CD4-positive, alpha-beta T cell (primary cell): ENCODE measurements at regions not wholly inside any gene's neighbourhood (a gene's known extent, or its start where the extent isn't known, plus 50 kb on each side); places are given as distances from the start of the nearest gene placed in this dataset.

Source experiments
- ATAC-seq: fragments of 200-7000 bp; cut with Tn5 transposase; one replicate; pipeline ENCODE4 v1.10.0; 2022; ENCODE audit warnings: mild to moderate bottlenecking; ENCODE audit not compliant: poor library complexity
- CTCF ChIA-PET: fragments of 350-600 bp; sonication (Branson Sonifier 250); formaldehyde crosslinking; loops from one replicate; lab custom pipeline; 2021; ENCODE audit warnings: antibody characterized with exemption, inconsistent platforms; lab: Charles Lee
- POLR2A ChIA-PET: fragments of 350-600 bp; sonication (Branson Sonifier 250); formaldehyde crosslinking; loops from one replicate; lab custom pipeline; 2021; ENCODE audit warnings: antibody characterized with exemption, inconsistent platforms; lab: Charles Lee
- DNase-seq, 14 experiments: peaks; one replicate each; pipeline ENCODE4 v3.0.0-alpha.2; 2013 to 2020; ENCODE audit warnings: mixed read lengths in 2 of 14
- H3K27ac ChIP-seq, 2 donors: one replicate each; pipeline versions ENCODE4 v1.5.1 to v1.7.0; 2013; ENCODE audit warnings: low read length in 2 of 2, low read depth in 1 of 2, mild to moderate bottlenecking in 1 of 2
- H3K27me3 ChIP-seq, 2 experiments: 1 replicate in 1 of 2; 2 replicates in 1 of 2; pipeline versions ENCODE4 v1.6.1 to v1.7.0; 2013; ENCODE audit warnings: low read length in 2 of 2, control low read depth in 1 of 2, mild to moderate bottlenecking in 1 of 2, moderate library complexity in 1 of 2; ENCODE audit not compliant: insufficient read depth in 2 of 2, control insufficient read depth in 1 of 2
- H3K36me3 ChIP-seq: one replicate; pipeline ENCODE4 v1.6.1; 2013; ENCODE audit warnings: low read length, control low read depth; ENCODE audit not compliant: insufficient read depth
- H3K4me1 ChIP-seq: one replicate; pipeline ENCODE4 v1.6.1; 2013; ENCODE audit warnings: low read length, control low read depth; ENCODE audit not compliant: insufficient read depth
- H3K4me3 ChIP-seq: one replicate; pipeline ENCODE4 v1.5.1; 2013; ENCODE audit warnings: mild to moderate bottlenecking, low read length, moderate library complexity
- H3K9me3 ChIP-seq, 2 experiments: 1 replicate in 1 of 2; 2 replicates in 1 of 2; pipeline versions ENCODE4 v1.6.1 to v1.7.0; 2013; ENCODE audit warnings: low read length in 2 of 2, mild to moderate bottlenecking in 2 of 2, control low read depth in 1 of 2, moderate library complexity in 1 of 2; ENCODE audit not compliant: control insufficient read depth in 1 of 2, insufficient read depth in 1 of 2
- H3K27ac Mint-ChIP-seq: one replicate; pipeline ENCODE4 v1.8.0; 2020; ENCODE audit warnings: mixed read lengths
- H3K27me3 Mint-ChIP-seq: one replicate; pipeline ENCODE4 v1.8.0; 2021; ENCODE audit warnings: mixed read lengths
- H3K36me3 Mint-ChIP-seq: one replicate; pipeline ENCODE4 v1.8.0; 2021; ENCODE audit warnings: low read depth, mixed read lengths
- H3K4me1 Mint-ChIP-seq: one replicate; pipeline ENCODE4 v1.8.0; 2021; ENCODE audit warnings: low read depth, mixed read lengths
- H3K4me3 Mint-ChIP-seq: one replicate; pipeline ENCODE4 v1.8.0; 2020; ENCODE audit warnings: mild to moderate bottlenecking, mixed read lengths
- H3K9me3 Mint-ChIP-seq: one replicate; pipeline ENCODE4 v1.8.0; 2020; ENCODE audit warnings: mixed read lengths
- intact Hi-C, 2 experiments: fragments of 100-400 bp; cut with DNase I in 1 of 2; cut with micrococcal nuclease in 1 of 2; formaldehyde crosslinking; loops; one replicate each; pipeline versions ENCODE4 v1.15.1 to v1.9.0; 2023 to 2025; cut with DNase I, micrococcal nuclease
- TF ChIP-seq, protein P1 (sequence below): fragments of 200-600 bp; IDR thresholded peaks from one replicate; pipeline ENCODE4 v1.8.0; 2022; ENCODE audit warnings: antibody characterized with exemption, mild to moderate bottlenecking

DNA sequence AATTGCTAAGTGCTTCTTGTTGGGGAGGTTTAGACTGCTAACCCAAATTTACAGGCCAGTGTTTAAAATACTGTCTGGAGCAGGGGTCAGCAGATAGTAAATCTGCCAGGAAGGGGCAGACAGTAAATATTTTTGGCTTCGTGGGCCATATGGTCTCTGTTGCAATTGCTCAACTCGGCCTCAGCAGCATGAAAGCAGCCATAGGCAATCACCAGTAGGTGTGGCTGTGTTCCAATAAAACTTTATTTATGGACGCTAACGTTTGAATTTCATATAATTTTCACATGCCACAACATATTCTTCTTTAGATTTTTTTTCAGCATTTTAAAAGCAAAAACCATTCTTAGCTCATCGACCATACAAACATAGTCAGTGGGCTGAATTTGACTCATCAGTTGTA lies 172.7 kb downstream of the BRINP2 start:
- TF ChIP-seq, protein P1, sequence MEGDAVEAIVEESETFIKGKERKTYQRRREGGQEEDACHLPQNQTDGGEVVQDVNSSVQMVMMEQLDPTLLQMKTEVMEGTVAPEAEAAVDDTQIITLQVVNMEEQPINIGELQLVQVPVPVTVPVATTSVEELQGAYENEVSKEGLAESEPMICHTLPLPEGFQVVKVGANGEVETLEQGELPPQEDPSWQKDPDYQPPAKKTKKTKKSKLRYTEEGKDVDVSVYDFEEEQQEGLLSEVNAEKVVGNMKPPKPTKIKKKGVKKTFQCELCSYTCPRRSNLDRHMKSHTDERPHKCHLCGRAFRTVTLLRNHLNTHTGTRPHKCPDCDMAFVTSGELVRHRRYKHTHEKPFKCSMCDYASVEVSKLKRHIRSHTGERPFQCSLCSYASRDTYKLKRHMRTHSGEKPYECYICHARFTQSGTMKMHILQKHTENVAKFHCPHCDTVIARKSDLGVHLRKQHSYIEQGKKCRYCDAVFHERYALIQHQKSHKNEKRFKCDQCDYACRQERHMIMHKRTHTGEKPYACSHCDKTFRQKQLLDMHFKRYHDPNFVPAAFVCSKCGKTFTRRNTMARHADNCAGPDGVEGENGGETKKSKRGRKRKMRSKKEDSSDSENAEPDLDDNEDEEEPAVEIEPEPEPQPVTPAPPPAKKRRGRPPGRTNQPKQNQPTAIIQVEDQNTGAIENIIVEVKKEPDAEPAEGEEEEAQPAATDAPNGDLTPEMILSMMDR, result no peak
- no peaks in the 10 kb centered on the region for H3K36me3 Mint-ChIP-seq
- no peaks in the 10 kb centered on the region for H3K4me1 Mint-ChIP-seq
- Histone ChIP-seq H3K27me3 (no peaks in the 10 kb centered on the region), H3K9me3 (peaks cover 0 to 13% of the 10 kb centered on the region in 2 experiments), H3K4me1 (no peaks in the 10 kb centered on the region), H3K27ac (no peak overlapping the region), H3K4me3 (no peak overlapping the region), H3K36me3 (no peaks in the 10 kb centered on the region)
- ChIA-PET CTCF (no interaction called here), POLR2A (no interaction called here)
- ATAC-seq, result no peak
- H3K9me3 Mint-ChIP-seq, result peaks cover 2% of the 10 kb centered on the region
- DNase-seq, result no peak
- H3K27ac Mint-ChIP-seq, result no peak overlapping the region
- intact Hi-C loops, result no loop called here
- H3K27me3 Mint-ChIP-seq, result no peaks in the 10 kb centered on the region
- H3K4me3 Mint-ChIP-seq, result no peak overlapping the region

DNA sequence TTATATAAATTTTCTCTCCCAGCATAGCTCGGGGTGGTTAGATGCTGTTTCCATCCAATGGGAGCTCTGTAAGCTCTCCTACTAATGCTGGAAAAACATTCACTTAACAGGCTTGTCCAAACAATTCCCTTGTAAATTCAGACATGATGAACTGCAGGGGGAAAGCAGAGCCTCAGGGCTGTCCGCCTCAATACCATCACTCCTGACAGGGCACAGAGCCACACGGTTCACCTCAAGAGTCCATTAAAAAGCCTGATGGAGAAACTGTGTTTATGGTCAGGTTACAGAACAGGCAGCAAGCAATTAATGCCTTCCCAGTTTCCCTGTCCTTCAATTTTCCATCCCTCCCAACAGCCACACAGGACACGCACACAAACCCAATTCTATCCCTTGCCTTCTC lies 171.0 kb downstream of the BRINP2 start:
- H3K9me3 ChIP-seq, result peaks cover 0 to 17% of the 10 kb centered on the region in 2 experiments
- Mint-ChIP-seq H3K27ac (no peak overlapping the region), H3K9me3 (peaks cover 2% of the 10 kb centered on the region), H3K36me3 (no peaks in the 10 kb centered on the region), H3K4me3 (no peak overlapping the region), H3K27me3 (no peaks in the 10 kb centered on the region), H3K4me1 (no peaks in the 10 kb centered on the region)
- no peaks in the 10 kb centered on the region for H3K4me1 ChIP-seq
- intact Hi-C loops, result no loop called here
- TF ChIP-seq, protein P1, result no peak
- ATAC-seq (no peak), DNase-seq (no peak)
- H3K27me3 ChIP-seq, result no peaks in the 10 kb centered on the region
- H3K27ac ChIP-seq, result no peak overlapping the region
- ChIA-PET CTCF (no interaction called here), POLR2A (no interaction called here)
- no peaks in the 10 kb centered on the region for H3K36me3 ChIP-seq
- H3K4me3 ChIP-seq, result no peak overlapping the region

DNA sequence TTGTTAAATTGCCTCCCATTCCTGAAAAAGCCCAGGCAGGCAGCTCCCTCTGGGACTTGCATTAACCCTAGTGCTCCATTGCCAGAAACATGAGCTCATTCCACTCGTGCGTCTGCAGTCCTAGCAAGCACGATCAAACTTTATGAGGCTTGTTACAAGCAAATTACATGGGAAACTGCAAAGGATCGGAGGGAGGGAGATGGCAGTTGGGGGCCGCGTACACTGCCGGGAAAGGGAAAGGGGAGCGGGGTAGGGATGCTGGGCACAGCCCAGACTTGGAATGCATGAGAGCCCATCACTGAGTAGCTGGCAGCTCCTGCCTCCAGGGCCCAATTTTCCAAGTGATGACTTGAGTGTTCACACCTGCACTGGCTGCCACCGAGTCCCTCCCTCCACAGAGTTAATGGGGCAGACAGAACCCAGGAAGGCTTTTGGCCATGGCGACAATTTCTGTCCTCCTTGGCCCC lies 169.9 kb downstream of the BRINP2 start:
- Histone ChIP-seq H3K27me3 (no peaks in the 10 kb centered on the region), H3K27ac (no peak overlapping the region), H3K4me3 (no peak overlapping the region), H3K36me3 (no peaks in the 10 kb centered on the region), H3K4me1 (no peaks in the 10 kb centered on the region), H3K9me3 (peaks cover 0 to 17% of the 10 kb centered on the region in 2 experiments)
- no peak overlapping the region for H3K27ac Mint-ChIP-seq
- TF ChIP-seq, protein P1, result no peak
- no peaks in the 10 kb centered on the region for H3K36me3 Mint-ChIP-seq
- CTCF ChIA-PET, result no interaction called here
- no peaks in the 10 kb centered on the region for H3K4me1 Mint-ChIP-seq
- intact Hi-C loops, result no loop called here
- no peak for DNase-seq
- H3K9me3 Mint-ChIP-seq, result peaks cover 7% of the 10 kb centered on the region
- ATAC-seq, result no peak
- H3K27me3 Mint-ChIP-seq, result no peaks in the 10 kb centered on the region
- POLR2A ChIA-PET, result no interaction called here
- H3K4me3 Mint-ChIP-seq, result no peak overlapping the region
